HepG2 (cell line): ENCODE measurements at regions not wholly inside any gene's neighbourhood (a gene's known extent, or its start where the extent isn't known, plus 50 kb on each side); places are given as distances from the start of the nearest gene placed in this dataset.

Source experiments
- ATAC-seq: fragments of 200-7000 bp; cut with Tn5 transposase; 3 replicates; pipeline ENCODE4 v1.9.1; 2020; ENCODE audit warnings: mild to moderate bottlenecking, moderate library complexity
- BruUV-seq: library from RNA; stranded (reverse); fragments of 400-500 nt; replicated peaks from 2 replicates; lab custom pipeline; 2021; lab: Mats Ljungman, UMichigan
- CTCF ChIA-PET: fragments of 300-600 bp; formaldehyde crosslinking; extraction: SDS; loops from one replicate; lab custom pipeline; 2021; ENCODE audit warnings: low total read pairs, inconsistent platforms, low intra/inter-chr PET ratio; lab: Yijun Ruan, JAX
- POLR2A ChIA-PET: fragments of 350-600 bp; sonication (Branson Sonifier 250); formaldehyde crosslinking; loops from one replicate; lab custom pipeline; 2020; ENCODE audit warnings: antibody characterized with exemption, inconsistent platforms; lab: Yijun Ruan, JAX
- DNase-seq: peaks from one replicate; pipeline ENCODE4 v3.0.0-alpha.2; 2015; ENCODE audit warnings: low spot score
- FAIRE-seq: peaks from 3 replicates; lab custom pipeline; 2011; peaks lifted over from hg19 to GRCh38; lab: Jason Lieb, UNC
- H2AFZ ChIP-seq: one replicate; pipeline ENCODE4 v1.6.1; 2011; ENCODE audit warnings: low read length, inconsistent platforms
- H3K27ac ChIP-seq: fragments of 300-600 bp; 3 replicates; pipeline ENCODE4 v1.8.0; 2011; ENCODE audit warnings: mixed run types, mild to moderate bottlenecking, mixed read lengths, low read length, inconsistent platforms; ENCODE audit not compliant: insufficient read depth; ENCODE audit errors: extremely low read length
- H3K27me3 ChIP-seq, 2 experiments: fragments of 200-600 bp in 1 of 2; 2 replicates in 1 of 2; 3 replicates in 1 of 2; pipeline versions ENCODE4 v1.6.0 to v1.8.0; 2011; ENCODE audit warnings: low read length in 2 of 2, mild to moderate bottlenecking in 2 of 2, moderate library complexity in 2 of 2, inconsistent platforms in 1 of 2; ENCODE audit not compliant: insufficient read depth in 2 of 2, control insufficient read depth in 1 of 2
- H3K36me3 ChIP-seq, 2 experiments: fragments of 200-600 bp in 1 of 2; replicated peaks in 1 of 2; 2 replicates in 1 of 2; 3 replicates in 1 of 2; pipeline versions ENCODE4 v1.5.1 to v1.8.0; 2011; ENCODE audit warnings: low read length in 2 of 2, inconsistent platforms in 1 of 2; ENCODE audit not compliant: insufficient read depth in 2 of 2, control insufficient read depth in 1 of 2
- H3K4me1 ChIP-seq: 2 replicates; pipeline ENCODE4 v1.5.1; 2012; ENCODE audit warnings: low read length, inconsistent platforms; ENCODE audit not compliant: insufficient read depth
- H3K4me2 ChIP-seq: 2 replicates; pipeline ENCODE4 v1.6.0; 2011; ENCODE audit warnings: low read depth, low read length, inconsistent platforms
- H3K4me3 ChIP-seq, 3 experiments: fragments of 200-600 bp in 1 of 3; sonication (generic), shearing (Covaris generic) in 1 of 3; replicated peaks in 1 of 3; 2 replicates each; pipeline ENCODE4 v1.5.1; 2011 to 2016; ENCODE audit warnings: low read length in 3 of 3, inconsistent platforms in 2 of 3, low read depth in 2 of 3, mild to moderate bottlenecking in 2 of 3, control low read depth in 1 of 3, mixed read lengths in 1 of 3; ENCODE audit not compliant: insufficient read depth in 1 of 3
- H3K79me2 ChIP-seq: one replicate; pipeline ENCODE4 v1.6.1; 2011; ENCODE audit warnings: low read length, inconsistent platforms; ENCODE audit not compliant: insufficient read depth
- H3K9ac ChIP-seq: 2 replicates; pipeline ENCODE4 v1.6.0; 2011; ENCODE audit warnings: mild to moderate bottlenecking, low read depth, low read length, inconsistent platforms; ENCODE audit not compliant: insufficient read depth
- H3K9me3 ChIP-seq: 2 replicates; pipeline ENCODE4 v1.5.1; 2012; ENCODE audit warnings: mild to moderate bottlenecking, low read length
- H4K20me1 ChIP-seq: 2 replicates; pipeline ENCODE4 v1.6.0; 2011; ENCODE audit warnings: inconsistent platforms, mild to moderate bottlenecking, low read length, moderate library complexity; ENCODE audit not compliant: insufficient read depth
- CERS6 ChIP-seq: sonication (generic); formaldehyde crosslinking; IDR thresholded peaks from 2 replicates; pipeline ENCODE4 v1.5.0; 2020; ENCODE audit warnings: missing genetic modification reagents
- FOXC1 ChIP-seq: sonication (generic); formaldehyde crosslinking; IDR thresholded peaks from 2 replicates; pipeline ENCODE4 v1.8.0; 2022; ENCODE audit warnings: mild to moderate bottlenecking, missing genetic modification reagents, borderline replicate concordance
- GATA4 ChIP-seq: sonication (generic); IDR thresholded peaks from 2 replicates; pipeline ENCODE4 v1.6.1; 2016; ENCODE audit warnings: antibody characterized with exemption, low read depth, borderline replicate concordance
- GATAD1 ChIP-seq: IDR thresholded peaks from 2 replicates; pipeline ENCODE4 v1.6.1; 2016; ENCODE audit warnings: missing genetic modification reagents, missing compliant biosample characterization
- GFI1 ChIP-seq: sonication (generic); formaldehyde crosslinking; IDR thresholded peaks from 2 replicates; pipeline ENCODE4 v1.5.0; 2020; ENCODE audit warnings: missing genetic modification reagents, mild to moderate bottlenecking, borderline replicate concordance
- HDAC1 ChIP-seq: sonication (generic); formaldehyde crosslinking; IDR thresholded peaks from 2 replicates; pipeline ENCODE4 v1.5.1; 2020; ENCODE audit warnings: mild to moderate bottlenecking, missing genetic modification reagents
- NFKB2 ChIP-seq: sonication (generic); formaldehyde crosslinking; IDR thresholded peaks from 2 replicates; pipeline ENCODE4 v1.4.0; 2020; ENCODE audit warnings: missing genetic modification reagents, borderline replicate concordance
- NPAS2 ChIP-seq: sonication (generic); formaldehyde crosslinking; IDR thresholded peaks from 2 replicates; pipeline ENCODE4 v1.8.0; 2022; ENCODE audit warnings: mild to moderate bottlenecking, missing genetic modification reagents, borderline replicate concordance
- RNF219 ChIP-seq: sonication (generic); formaldehyde crosslinking; IDR thresholded peaks from 2 replicates; pipeline ENCODE4 v1.5.0; 2020; ENCODE audit warnings: mild to moderate bottlenecking, missing genetic modification reagents
- RXRB ChIP-seq: IDR thresholded peaks from 2 replicates; pipeline ENCODE4 v1.6.1; 2016; ENCODE audit warnings: borderline replicate concordance, missing genetic modification reagents, missing compliant biosample characterization
- SP1 ChIP-seq, 2 experiments: fragments of 450-650 bp in 1 of 2; sonication (generic) in 1 of 2; formaldehyde crosslinking in 1 of 2; IDR thresholded peaks; 2 replicates each; pipeline versions ENCODE4 v1.4.0 to v1.6.1; 2016 to 2020; ENCODE audit warnings: missing genetic modification reagents in 1 of 2
- SSRP1 ChIP-seq: IDR thresholded peaks from 2 replicates; pipeline ENCODE4 v1.6.1; 2016; ENCODE audit warnings: control low read depth
- STAT5B ChIP-seq: sonication (generic); formaldehyde crosslinking; IDR thresholded peaks from 2 replicates; pipeline ENCODE4 v1.4.0; 2020; ENCODE audit warnings: missing genetic modification reagents
- TCF12 ChIP-seq, 2 experiments: fragments of 450-650 bp in 1 of 2; sonication (generic) in 1 of 2; formaldehyde crosslinking in 1 of 2; IDR thresholded peaks; 2 replicates each; pipeline versions ENCODE4 v1.6.1 to v1.8.0; 2017 to 2022; ENCODE audit warnings: antibody characterized with exemption in 1 of 2, mild to moderate bottlenecking in 1 of 2, missing genetic modification reagents in 1 of 2, moderate library complexity in 1 of 2
- ZNF256 ChIP-seq: sonication (generic); formaldehyde crosslinking; conservative IDR thresholded peaks from 2 replicates; pipeline ENCODE4 v1.4.0; 2020; ENCODE audit warnings: missing genetic modification reagents
- ZNF276 ChIP-seq: sonication (generic); formaldehyde crosslinking; IDR thresholded peaks from 2 replicates; pipeline ENCODE4 v1.4.0; 2020; ENCODE audit warnings: mild to moderate bottlenecking, low read depth, missing genetic modification reagents
- ZNF510 ChIP-seq: sonication (generic); formaldehyde crosslinking; IDR thresholded peaks from 2 replicates; pipeline ENCODE4 v1.4.0; 2020; ENCODE audit warnings: low read depth, mild to moderate bottlenecking, missing genetic modification reagents
- ZNF891 ChIP-seq: sonication (generic); formaldehyde crosslinking; IDR thresholded peaks from 2 replicates; pipeline ENCODE4 v1.5.0; 2020; ENCODE audit warnings: mild to moderate bottlenecking, missing genetic modification reagents
- WGBS: methylation state at CpG from one replicate; pipeline ENCODE4 v1.1.6; 2017; ENCODE audit warnings: low lambda C conversion rate; 5-methylcytosine and 5-hydroxymethylcytosine counted together
- in situ Hi-C: cut with HindIII; loops from 2 replicates; pipeline ENCODE4 v1.10.0; 2017; ENCODE audit warnings: low pct_unique_long_range_greater_than_20kb; ENCODE audit not compliant: extremely low pct_ligation_motif_present
- intact Hi-C: fragments of 100-400 bp; cut with micrococcal nuclease; formaldehyde crosslinking; loops from one replicate; pipeline ENCODE4 v1.10.0; 2022; ENCODE audit not compliant: unreplicated experiment
- TF ChIP-seq, protein P1 (sequence below): sonication (generic); formaldehyde crosslinking; IDR thresholded peaks from 2 replicates; pipeline ENCODE4 v1.8.1; 2023; ENCODE audit warnings: mild to moderate bottlenecking, moderate library complexity, missing genetic modification reagents

DNA sequence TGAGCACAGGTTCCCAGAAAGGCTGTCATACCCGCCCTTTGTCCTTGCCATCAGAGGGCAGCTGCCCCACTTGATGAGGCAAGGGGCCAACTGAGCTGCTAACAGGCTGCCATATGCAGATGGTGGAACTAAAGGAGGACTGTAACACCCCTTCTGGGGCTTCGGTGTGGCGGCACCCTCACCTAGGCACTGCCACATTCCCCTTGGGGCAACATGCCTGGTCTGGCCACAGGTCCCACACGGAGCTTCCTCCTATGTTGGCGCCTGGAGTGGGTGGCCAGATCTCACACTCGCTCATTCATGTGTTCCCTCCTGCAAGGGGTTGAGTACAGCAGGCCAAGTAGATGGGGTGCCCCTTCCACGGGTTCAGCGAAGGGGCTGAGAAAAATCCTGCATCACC lies 777.4 kb upstream of the CHD1 start:
- Histone ChIP-seq H3K9me3 (no peaks in the 10 kb centered on the region), H3K27ac (no peak overlapping the region), H3K79me2 (no peaks in the 10 kb centered on the region), H3K4me3 (no peak overlapping the region), H4K20me1 (no peaks in the 10 kb centered on the region; the same call in 1 of the 2 replicates), H3K9ac (no peak overlapping the region), H3K27me3 (no peaks in the 10 kb centered on the region; a peak in 1 of 5 replicates), H3K36me3 (no peaks in the 10 kb centered on the region), H2AFZ (no peak overlapping the region), H3K4me1 (no peaks in the 10 kb centered on the region), H3K4me2 (no peak overlapping the region)
- DNase-seq (no peak), FAIRE-seq (no peak), ATAC-seq (no peak)
- ChIA-PET POLR2A (no interaction called here), CTCF (no interaction called here)
- no TSS peak for BruUV-seq
- intact Hi-C loops, result no loop called here
- 13% methylated on average over 4 of the region's 8 CpGs for WGBS
- TF ChIP-seq SP1 (IDR thresholded peaks at IDR 0.05) (no peak), SP1 (CRISPR knock-in tag; IDR thresholded peaks at IDR 0.05) (no peak), STAT5B (CRISPR knock-in tag) (no peak), RNF219 (CRISPR knock-in tag) (no peak), NFKB2 (CRISPR knock-in tag) (no peak), CERS6 (CRISPR knock-in tag) (no peak), ZNF891 (CRISPR knock-in tag) (no peak), ZNF256 (CRISPR knock-in tag) (no peak), NPAS2 (CRISPR knock-in tag) (no peak), GFI1 (CRISPR knock-in tag) (no peak), TCF12 (IDR thresholded peaks at IDR 0.05) (no peak), TCF12 (CRISPR knock-in tag; IDR thresholded peaks at IDR 0.05) (no peak), SSRP1 (CRISPR knock-in tag) (no peak), RXRB (no peak), ZNF510 (CRISPR knock-in tag) (no peak), GATA4 (no peak), ZNF276 (CRISPR knock-in tag) (no peak), HDAC1 (CRISPR knock-in tag) (no peak), FOXC1 (CRISPR knock-in tag) (no peak), GATAD1 (no peak)
- TF ChIP-seq, protein P1, sequence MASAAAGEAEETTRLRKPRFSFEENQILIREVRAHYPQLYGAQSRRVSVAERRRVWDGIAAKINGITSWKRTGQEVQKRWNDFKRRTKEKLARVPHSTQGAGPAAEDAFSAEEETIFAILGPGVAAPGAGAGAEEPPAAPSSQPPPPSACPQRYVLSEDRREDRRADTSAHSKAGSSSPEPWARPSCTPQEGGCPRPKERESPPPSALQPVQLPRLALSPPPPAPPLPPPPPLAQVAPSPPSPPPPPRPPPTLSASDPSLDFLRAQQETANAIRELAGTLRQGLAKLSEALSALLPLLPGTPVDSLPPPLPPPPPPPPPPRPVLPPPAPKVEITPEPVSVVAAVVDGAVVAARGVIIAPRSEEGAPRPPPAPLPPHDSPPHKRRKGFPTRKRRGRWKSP, result no peak
- in situ Hi-C loops, result no loop called here
